PFSK-1 (cell line): ENCODE measurements at regions not wholly inside any gene's neighbourhood (a gene's known extent, or its start where the extent isn't known, plus 50 kb on each side); places are given as distances from the start of the nearest gene placed in this dataset.

Source experiments
- FOXP2 ChIP-seq: optimal IDR thresholded peaks from 2 replicates; pipeline ENCODE3; 2011; ENCODE audit warnings: borderline replicate concordance, control low read depth, inconsistent platforms; ENCODE audit not compliant: insufficient read depth; ENCODE audit errors: extremely low read length, extremely low read depth
- POLR2AphosphoS5 ChIP-seq: IDR thresholded peaks from 2 replicates; pipeline ENCODE4 v1.6.1; 2012; ENCODE audit warnings: low read depth, mild to moderate bottlenecking, control low read depth, low read length, moderate library complexity
- SIN3A ChIP-seq: IDR thresholded peaks from 2 replicates; pipeline ENCODE4 v1.6.1; 2012; ENCODE audit warnings: mild to moderate bottlenecking, low read length, moderate library complexity, borderline replicate concordance; ENCODE audit not compliant: insufficient read depth
- TAF1 ChIP-seq: IDR thresholded peaks from 2 replicates; pipeline ENCODE4 v1.6.1; 2012; ENCODE audit warnings: low read length, control low read depth, borderline replicate concordance; ENCODE audit not compliant: insufficient read depth
- TF ChIP-seq, protein P1 (sequence below), 2 experiments: IDR thresholded peaks; 2 replicates each; pipeline versions ENCODE4 v1.6.1 to v1.8.0; 2011 to 2012; ENCODE audit warnings: low read depth in 2 of 2, low read length in 2 of 2, control low read depth in 1 of 2, inconsistent platforms in 1 of 2, mild to moderate bottlenecking in 1 of 2, moderate library complexity in 1 of 2; ENCODE audit not compliant: insufficient read depth in 1 of 2

- TF ChIP-seq FOXP2, result no peak
- TF ChIP-seq TAF1, result no peak
- TF ChIP-seq, protein P1, sequence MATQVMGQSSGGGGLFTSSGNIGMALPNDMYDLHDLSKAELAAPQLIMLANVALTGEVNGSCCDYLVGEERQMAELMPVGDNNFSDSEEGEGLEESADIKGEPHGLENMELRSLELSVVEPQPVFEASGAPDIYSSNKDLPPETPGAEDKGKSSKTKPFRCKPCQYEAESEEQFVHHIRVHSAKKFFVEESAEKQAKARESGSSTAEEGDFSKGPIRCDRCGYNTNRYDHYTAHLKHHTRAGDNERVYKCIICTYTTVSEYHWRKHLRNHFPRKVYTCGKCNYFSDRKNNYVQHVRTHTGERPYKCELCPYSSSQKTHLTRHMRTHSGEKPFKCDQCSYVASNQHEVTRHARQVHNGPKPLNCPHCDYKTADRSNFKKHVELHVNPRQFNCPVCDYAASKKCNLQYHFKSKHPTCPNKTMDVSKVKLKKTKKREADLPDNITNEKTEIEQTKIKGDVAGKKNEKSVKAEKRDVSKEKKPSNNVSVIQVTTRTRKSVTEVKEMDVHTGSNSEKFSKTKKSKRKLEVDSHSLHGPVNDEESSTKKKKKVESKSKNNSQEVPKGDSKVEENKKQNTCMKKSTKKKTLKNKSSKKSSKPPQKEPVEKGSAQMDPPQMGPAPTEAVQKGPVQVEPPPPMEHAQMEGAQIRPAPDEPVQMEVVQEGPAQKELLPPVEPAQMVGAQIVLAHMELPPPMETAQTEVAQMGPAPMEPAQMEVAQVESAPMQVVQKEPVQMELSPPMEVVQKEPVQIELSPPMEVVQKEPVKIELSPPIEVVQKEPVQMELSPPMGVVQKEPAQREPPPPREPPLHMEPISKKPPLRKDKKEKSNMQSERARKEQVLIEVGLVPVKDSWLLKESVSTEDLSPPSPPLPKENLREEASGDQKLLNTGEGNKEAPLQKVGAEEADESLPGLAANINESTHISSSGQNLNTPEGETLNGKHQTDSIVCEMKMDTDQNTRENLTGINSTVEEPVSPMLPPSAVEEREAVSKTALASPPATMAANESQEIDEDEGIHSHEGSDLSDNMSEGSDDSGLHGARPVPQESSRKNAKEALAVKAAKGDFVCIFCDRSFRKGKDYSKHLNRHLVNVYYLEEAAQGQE (IDR thresholded peaks at IDR 0.05; ENCODE audit: insufficient read depth in 1 of 2, low read depth in 2 of 2, low read length in 2 of 2), result no peak
- TF ChIP-seq POLR2AphosphoS5, result no peak
- no peak for TF ChIP-seq SIN3A
Observed at GRCh38 chr6:103707596-103708325, 1152.0 kb downstream of the HACE1 start.

GRCh38 chr6:103699769-103700168, 1160.0 kb downstream of the HACE1 start:
- TF ChIP-seq, protein P1 (IDR thresholded peaks at IDR 0.05; ENCODE audit: insufficient read depth in 1 of 2, low read depth in 2 of 2, low read length in 2 of 2), result no peak
- TF ChIP-seq TAF1 (no peak), FOXP2 (no peak), SIN3A (no peak), POLR2AphosphoS5 (no peak)

- TF ChIP-seq TAF1, result no peak
- TF ChIP-seq FOXP2, result no peak
- TF ChIP-seq SIN3A, result no peak
Observed at GRCh38 chr6:103687430-103687829, 1172.3 kb downstream of the HACE1 start.

- TF ChIP-seq FOXP2, result no peak
- TF ChIP-seq SIN3A, result no peak
- TF ChIP-seq, protein P1 (IDR thresholded peaks at IDR 0.05; ENCODE audit: insufficient read depth in 1 of 2, low read depth in 2 of 2, low read length in 2 of 2), result no peak
- no peak for TF ChIP-seq POLR2AphosphoS5
- TF ChIP-seq TAF1, result no peak
Observed at GRCh38 chr6:103680116-103680515, 1179.6 kb downstream of the HACE1 start.

GRCh38 chr6:103677290-103677689, 1182.4 kb downstream of the HACE1 start:
- TF ChIP-seq FOXP2 (no peak), SIN3A (no peak), TAF1 (no peak), POLR2AphosphoS5 (no peak)
- TF ChIP-seq, protein P1 (IDR thresholded peaks at IDR 0.05; ENCODE audit: insufficient read depth in 1 of 2, low read depth in 2 of 2, low read length in 2 of 2), result no peak
